NCI-H748 treated with DMSO at 0.1 percent for 48 hours (cell line): ENCODE measurements at regions not wholly inside any gene's neighbourhood (a gene's known extent, or its start where the extent isn't known, plus 50 kb on each side); places are given as distances from the start of the nearest gene placed in this dataset.

Experiments
- DNase-seq: peaks from one replicate; lab custom pipeline; 2025; lab: John Stamatoyannopoulos, UW

- no peak for DNase-seq
Measured at GRCh38 chr6:168880271-168880670, 373.4 kb downstream of the THBS2 start.

- no peak for DNase-seq
Measured at GRCh38 chr6:168877821-168878282, 375.8 kb downstream of the THBS2 start.

GRCh38 chr6:168876956-168877355 is 376.7 kb downstream of the THBS2 start:
- DNase-seq = no peak

- no peak for DNase-seq
Measured at GRCh38 chr6:168875811-168876576, 377.7 kb downstream of the THBS2 start.

- DNase-seq = no peak
Measured at GRCh38 chr6:168874637-168875036, 379.0 kb downstream of the THBS2 start.

DNA sequence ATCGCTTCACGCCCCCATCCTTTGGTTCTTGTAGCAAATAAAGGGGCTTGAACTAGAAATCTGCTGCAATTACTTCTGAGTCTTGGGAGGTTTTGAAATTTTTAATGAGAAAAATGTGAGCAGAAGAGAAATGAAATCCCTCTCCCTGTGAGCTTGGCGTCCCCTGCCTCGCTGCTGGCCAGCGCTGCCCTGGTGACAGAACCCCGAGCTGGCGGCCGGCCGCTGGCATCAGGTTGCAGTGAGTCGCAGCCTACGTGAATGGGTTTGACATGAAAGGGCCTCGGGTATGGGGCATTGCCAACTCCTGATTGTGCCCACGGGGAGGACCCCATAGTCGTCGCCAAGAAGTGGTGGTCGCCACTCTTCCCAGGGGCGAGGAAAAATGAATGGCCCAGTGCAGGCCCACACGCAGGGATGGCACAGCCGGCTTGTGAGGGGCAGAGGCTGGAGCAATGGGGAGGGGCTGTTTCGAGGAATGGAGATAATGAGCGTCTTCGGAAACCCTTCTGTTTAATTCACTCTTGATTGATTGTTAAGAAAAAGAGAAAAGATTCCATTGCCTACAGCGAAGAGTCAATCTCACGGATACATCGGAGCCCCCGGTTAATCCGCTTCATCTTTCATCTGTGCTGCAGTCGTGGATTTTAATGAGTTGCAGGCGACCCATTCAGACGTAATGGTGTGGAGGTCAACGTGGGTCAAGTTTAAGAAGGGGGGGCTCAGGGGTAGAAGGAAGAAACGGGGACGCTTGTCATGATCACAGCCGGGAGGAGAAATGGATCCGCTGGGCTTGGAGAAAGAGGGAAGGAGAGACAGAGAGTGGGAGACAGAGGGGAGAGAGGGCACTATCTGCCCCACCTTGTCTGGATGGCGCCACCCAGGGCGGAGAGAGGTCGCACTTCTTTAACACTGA is 380.1 kb downstream of the THBS2 start:
- no peak for DNase-seq

- peak; percentile 67 for DNase-seq
Measured at GRCh38 chr6:168871642-168872315, 381.9 kb downstream of the THBS2 start.

DNA sequence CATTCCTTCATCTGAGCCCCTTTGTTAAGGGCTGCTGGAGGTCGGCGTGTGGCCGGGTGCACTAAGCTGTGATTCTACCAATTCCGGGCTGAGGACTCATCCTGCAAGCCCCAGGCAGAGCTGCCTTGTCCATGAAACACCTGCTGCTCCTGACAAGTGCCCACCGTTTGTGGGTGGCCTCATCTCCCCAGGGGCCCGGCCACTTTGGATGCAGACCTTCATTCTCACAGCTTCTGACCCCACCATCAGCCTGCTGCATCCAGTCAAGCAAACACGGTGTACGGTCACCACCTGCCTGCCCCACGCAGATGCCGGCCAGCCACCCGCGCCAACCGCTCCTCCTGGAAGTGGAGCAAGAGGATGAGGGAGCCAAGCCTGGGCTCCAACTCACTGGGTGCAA is 382.7 kb downstream of the THBS2 start:
- DNase-seq = no peak

DNA sequence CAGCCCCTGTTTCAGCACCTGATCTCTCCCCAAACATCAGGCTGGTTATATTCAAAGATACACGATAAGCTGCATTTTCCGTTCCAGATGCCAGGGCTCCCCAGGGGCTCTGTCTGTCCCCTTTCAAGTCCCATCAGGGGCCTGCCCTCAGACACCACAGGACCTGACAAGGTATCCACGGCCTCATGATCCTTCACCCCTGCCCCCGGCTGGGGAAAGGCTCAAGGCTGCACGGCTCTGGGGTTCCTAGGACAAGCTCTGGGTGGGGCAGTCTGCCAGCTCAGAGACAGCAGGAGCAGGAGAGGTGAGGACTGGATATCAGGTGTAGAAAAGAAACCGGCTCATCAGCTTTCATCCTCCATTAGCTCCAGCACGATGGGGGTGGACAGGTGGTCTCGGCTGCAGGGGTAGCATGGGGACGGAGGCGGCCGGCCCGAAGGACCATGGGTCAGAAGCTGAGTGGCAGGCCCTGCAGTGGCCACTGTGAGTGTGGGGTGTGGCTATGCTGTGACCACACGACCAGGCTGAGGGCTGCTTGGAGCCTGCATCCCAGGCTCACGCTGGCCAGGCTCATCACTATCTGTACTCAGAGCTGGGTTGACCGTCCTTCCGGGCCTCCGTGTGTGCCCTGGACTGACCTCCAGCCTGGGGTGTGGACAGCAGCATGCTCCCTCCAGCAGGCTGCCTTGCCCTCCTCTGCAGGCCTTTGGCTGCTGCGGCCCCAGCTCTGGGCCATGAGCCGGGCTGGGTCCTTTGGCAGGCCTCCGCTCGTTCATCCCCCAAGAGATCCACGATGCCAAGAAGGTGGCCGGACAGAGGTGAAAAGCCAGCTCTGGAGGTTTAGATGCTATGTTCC is 386.2 kb downstream of the THBS2 start:
- no peak for DNase-seq

DNA sequence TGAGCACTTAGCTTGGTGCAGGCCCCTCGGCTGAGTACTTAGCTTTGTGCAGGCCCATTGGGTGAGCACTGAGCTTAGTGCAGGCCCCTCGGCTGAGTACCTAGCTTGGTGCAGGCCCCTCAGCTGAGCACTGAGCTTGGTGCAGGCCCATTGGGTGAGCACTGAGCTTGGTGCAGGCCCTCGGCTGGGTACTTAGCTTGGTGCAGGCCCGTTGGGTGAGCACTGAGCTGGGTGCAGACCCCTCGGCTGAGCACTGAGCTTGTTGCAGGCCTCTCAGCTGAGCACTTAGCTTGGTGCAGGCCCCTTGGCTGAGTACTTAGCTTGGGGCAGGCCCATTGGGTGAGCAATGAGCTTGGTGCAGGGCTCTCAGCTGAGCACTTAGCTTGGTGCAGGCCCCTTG is 387.1 kb downstream of the THBS2 start:
- no peak for DNase-seq

GRCh38 chr6:168865522-168865921 is 388.1 kb downstream of the THBS2 start:
- no peak for DNase-seq

- DNase-seq = no peak
Measured at GRCh38 chr6:168864541-168865460, 388.8 kb downstream of the THBS2 start.

- DNase-seq = no peak
Measured at GRCh38 chr6:168863467-168863866, 390.2 kb downstream of the THBS2 start.

GRCh38 chr6:168862346-168862980 is 391.2 kb downstream of the THBS2 start:
- no peak for DNase-seq

DNA sequence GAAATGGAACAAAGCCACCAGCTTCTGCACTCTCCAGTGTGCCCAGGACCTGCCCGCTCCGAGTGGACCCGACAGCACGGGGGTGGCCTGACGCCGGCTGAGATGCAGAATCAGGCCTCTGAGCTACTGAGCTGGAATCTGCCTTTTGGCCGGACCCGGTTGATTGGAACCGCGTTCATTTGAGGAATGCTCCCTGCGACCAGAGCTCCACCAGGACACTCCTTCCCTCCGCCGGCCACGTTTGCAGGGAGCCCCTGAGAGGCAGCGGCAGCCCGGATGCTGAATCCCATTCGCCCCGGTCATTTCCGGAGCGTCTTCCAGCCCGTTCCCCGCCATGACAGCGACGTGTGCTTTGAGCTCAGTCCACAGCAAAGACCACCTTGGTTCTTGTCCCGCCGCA is 392.7 kb downstream of the THBS2 start:
- no peak for DNase-seq

GRCh38 chr6:168860341-168860740 is 393.3 kb downstream of the THBS2 start:
- DNase-seq = no peak

DNA sequence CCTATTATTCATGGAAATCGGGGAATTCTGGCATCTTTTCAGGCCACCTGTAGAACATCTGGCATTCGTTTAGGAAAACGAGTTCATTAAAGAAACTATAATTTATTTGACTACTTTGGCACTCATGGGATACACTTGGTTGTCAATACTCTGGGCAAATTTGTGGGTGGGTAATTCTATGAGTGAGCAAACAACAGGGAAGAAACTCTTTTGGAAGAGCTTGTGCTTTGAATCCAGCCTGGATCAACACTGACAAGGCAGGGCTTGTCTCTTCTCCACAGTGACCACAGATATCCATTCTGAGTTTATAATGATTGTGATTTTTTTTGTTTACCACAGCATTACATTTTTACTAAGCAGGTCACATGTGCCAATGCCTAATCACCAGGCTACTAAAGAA is 394.7 kb downstream of the THBS2 start:
- peak; percentile 9 for DNase-seq

- no peak for DNase-seq
Measured at GRCh38 chr6:168856914-168857313, 396.7 kb downstream of the THBS2 start.

- no peak for DNase-seq
Measured at GRCh38 chr6:168852376-168852884, 401.2 kb downstream of the THBS2 start.
